Right atrium auricular region (tissue), 2 donors: ENCODE measurements at regions not wholly inside any gene's neighbourhood (a gene's known extent, or its start where the extent isn't known, plus 50 kb on each side); places are given as distances from the start of the nearest gene placed in this dataset.

Experiments
- DNase-seq: peaks from one replicate; pipeline ENCODE4 v3.0.0-alpha.2; 2019; ENCODE audit warnings: low spot score
- H3K27ac ChIP-seq, 2 donors: fragments of 200-600 bp; sonication (generic); 1 replicate in 1 of 2; 2 replicates in 1 of 2; pipeline ENCODE4 v1.5.1; 2016 to 2019
- H3K27me3 ChIP-seq, 2 donors: fragments of 200-600 bp; sonication (generic); one replicate each; pipeline versions ENCODE4 v1.5.1 to v1.6.0; 2017 to 2019
- H3K36me3 ChIP-seq: fragments of 200-600 bp; sonication (generic); one replicate; pipeline ENCODE4 v1.5.1; 2016
- H3K4me1 ChIP-seq, 2 donors: fragments of 200-600 bp; sonication (generic); one replicate each; pipeline versions ENCODE4 v1.5.1 to v1.6.0; 2017 to 2019
- H3K4me3 ChIP-seq, 2 donors: fragments of 200-600 bp; sonication (generic); 1 replicate in 1 of 2; 2 replicates in 1 of 2; pipeline ENCODE4 v1.5.1; 2017 to 2019; ENCODE audit warnings: mild to moderate bottlenecking in 1 of 2, moderate library complexity in 1 of 2
- H3K9me3 ChIP-seq, 2 donors: fragments of 200-600 bp; sonication (generic); one replicate each; pipeline ENCODE4 v1.5.1; 2019
- TF ChIP-seq, protein P1 (sequence below), 2 donors: fragments of 200-600 bp; sonication (generic); IDR thresholded peaks; one replicate each; pipeline ENCODE4 v1.5.1; 2019; ENCODE audit warnings: antibody characterized with exemption in 2 of 2

GRCh38 chr5:125766706-125767105, 656.5 kb upstream of the GRAMD2B start:
- no peaks in the 10 kb centered on the region for H3K27me3 ChIP-seq
- H3K9me3 ChIP-seq = no peaks in the 10 kb centered on the region
- no peak overlapping the region for H3K4me3 ChIP-seq
- H3K27ac ChIP-seq = no peak overlapping the region
- H3K36me3 ChIP-seq = no peaks in the 10 kb centered on the region
- DNase-seq = no peak
- TF ChIP-seq, protein P1, sequence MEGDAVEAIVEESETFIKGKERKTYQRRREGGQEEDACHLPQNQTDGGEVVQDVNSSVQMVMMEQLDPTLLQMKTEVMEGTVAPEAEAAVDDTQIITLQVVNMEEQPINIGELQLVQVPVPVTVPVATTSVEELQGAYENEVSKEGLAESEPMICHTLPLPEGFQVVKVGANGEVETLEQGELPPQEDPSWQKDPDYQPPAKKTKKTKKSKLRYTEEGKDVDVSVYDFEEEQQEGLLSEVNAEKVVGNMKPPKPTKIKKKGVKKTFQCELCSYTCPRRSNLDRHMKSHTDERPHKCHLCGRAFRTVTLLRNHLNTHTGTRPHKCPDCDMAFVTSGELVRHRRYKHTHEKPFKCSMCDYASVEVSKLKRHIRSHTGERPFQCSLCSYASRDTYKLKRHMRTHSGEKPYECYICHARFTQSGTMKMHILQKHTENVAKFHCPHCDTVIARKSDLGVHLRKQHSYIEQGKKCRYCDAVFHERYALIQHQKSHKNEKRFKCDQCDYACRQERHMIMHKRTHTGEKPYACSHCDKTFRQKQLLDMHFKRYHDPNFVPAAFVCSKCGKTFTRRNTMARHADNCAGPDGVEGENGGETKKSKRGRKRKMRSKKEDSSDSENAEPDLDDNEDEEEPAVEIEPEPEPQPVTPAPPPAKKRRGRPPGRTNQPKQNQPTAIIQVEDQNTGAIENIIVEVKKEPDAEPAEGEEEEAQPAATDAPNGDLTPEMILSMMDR (IDR thresholded peaks at IDR 0.05) = no peak
- H3K4me1 ChIP-seq = no peaks in the 10 kb centered on the region

GRCh38 chr5:125775896-125776295, 647.3 kb upstream of the GRAMD2B start:
- Histone ChIP-seq H3K4me1 (no peaks in the 10 kb centered on the region), H3K27ac (no peak overlapping the region), H3K27me3 (no peaks in the 10 kb centered on the region), H3K36me3 (no peaks in the 10 kb centered on the region), H3K9me3 (no peaks in the 10 kb centered on the region), H3K4me3 (no peak overlapping the region)
- TF ChIP-seq, protein P1 (IDR thresholded peaks at IDR 0.05) = no peak
- no peak for DNase-seq

GRCh38 chr5:125776656-125777139, 646.5 kb upstream of the GRAMD2B start:
- TF ChIP-seq, protein P1 (IDR thresholded peaks at IDR 0.05) = no peak
- no peaks in the 10 kb centered on the region for H3K36me3 ChIP-seq
- DNase-seq = no peak

DNA sequence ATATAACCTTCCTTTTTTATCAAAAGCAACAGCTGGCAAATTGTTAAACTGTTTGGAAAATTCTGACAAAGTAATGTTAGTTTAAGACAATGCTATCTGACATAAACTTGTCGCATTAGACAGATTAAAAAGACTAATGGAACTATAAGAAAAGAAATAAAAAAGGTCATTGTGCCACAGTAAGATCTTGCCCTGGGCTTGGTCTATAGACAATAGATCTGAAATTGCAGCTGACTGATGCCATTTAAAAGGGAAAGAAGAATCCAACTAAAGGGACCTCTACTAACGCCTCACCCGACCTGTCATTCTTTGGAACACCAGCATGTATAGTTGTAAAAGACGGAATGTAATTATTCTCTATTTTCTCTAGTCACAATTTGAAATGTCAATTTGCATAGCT, 644.4 kb upstream of the GRAMD2B start:
- TF ChIP-seq, protein P1 (IDR thresholded peaks at IDR 0.05) = no peak
- H3K27me3 ChIP-seq = no peaks in the 10 kb centered on the region
- no peaks in the 10 kb centered on the region for H3K4me1 ChIP-seq
- no peak for DNase-seq
- no peak overlapping the region for H3K27ac ChIP-seq
- no peaks in the 10 kb centered on the region for H3K9me3 ChIP-seq
- H3K36me3 ChIP-seq = no peaks in the 10 kb centered on the region
- H3K4me3 ChIP-seq = no peak overlapping the region

More at GRCh38 chr5:125776656-125777139, 646.5 kb upstream of the GRAMD2B start:
- Histone ChIP-seq H3K9me3 (no peaks in the 10 kb centered on the region), H3K27me3 (no peaks in the 10 kb centered on the region), H3K4me3 (no peak overlapping the region), H3K4me1 (no peaks in the 10 kb centered on the region), H3K27ac (no peak overlapping the region)

- no peak overlapping the region for H3K27ac ChIP-seq
- H3K9me3 ChIP-seq = no peaks in the 10 kb centered on the region
- no peaks in the 10 kb centered on the region for H3K27me3 ChIP-seq
- H3K36me3 ChIP-seq = no peaks in the 10 kb centered on the region
- DNase-seq = no peak
- H3K4me1 ChIP-seq = no peaks in the 10 kb centered on the region
- TF ChIP-seq, protein P1 (IDR thresholded peaks at IDR 0.05) = no peak
- no peak overlapping the region for H3K4me3 ChIP-seq
These were observed 637.8 kb upstream of the GRAMD2B start for GRCh38 chr5:125785407-125785806.

DNA sequence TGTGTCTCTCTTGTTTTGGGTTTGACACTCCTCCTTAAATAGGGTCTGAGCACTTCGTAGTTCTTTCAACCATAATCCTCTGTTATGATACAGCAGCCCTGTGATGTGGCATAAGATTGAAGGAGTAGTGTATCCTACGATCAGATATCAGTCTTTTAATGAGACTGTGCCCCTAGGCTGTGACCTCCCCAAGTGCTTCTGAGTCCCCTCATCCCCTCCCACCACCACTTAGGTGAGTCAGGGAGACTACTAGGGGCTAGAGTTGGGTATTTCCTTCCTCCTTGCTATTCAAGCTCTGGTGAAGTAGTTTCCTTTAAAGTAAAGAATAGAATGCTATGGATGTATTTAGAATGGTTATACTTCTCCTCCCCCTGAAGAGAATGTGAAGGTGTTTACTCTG, 637.2 kb upstream of the GRAMD2B start:
- Histone ChIP-seq H3K9me3 (no peaks in the 10 kb centered on the region), H3K27me3 (no peaks in the 10 kb centered on the region), H3K27ac (no peak overlapping the region), H3K36me3 (no peaks in the 10 kb centered on the region), H3K4me3 (no peak overlapping the region), H3K4me1 (no peaks in the 10 kb centered on the region)
- DNase-seq = no peak
- TF ChIP-seq, protein P1 (IDR thresholded peaks at IDR 0.05) = no peak
